PC-3 (cell line): ENCODE measurements at regions not wholly inside any gene's neighbourhood (a gene's known extent, or its start where the extent isn't known, plus 50 kb on each side); places are given as distances from the start of the nearest gene placed in this dataset.

Source experiments
- ATAC-seq: fragments of 200-7000 bp; cut with Tn5 transposase; 2 replicates; pipeline ENCODE4 v1.9.1; 2020; ENCODE audit warnings: mild to moderate bottlenecking, moderate library complexity
- BruUV-seq: library from RNA; stranded (reverse); fragments of 400-500 nt; replicated peaks from 2 replicates; lab custom pipeline; 2021; lab: Mats Ljungman, UMichigan
- CTCF ChIA-PET: fragments of 300-600 bp; sonication (Branson Sonifier 250); formaldehyde crosslinking; loops from one replicate; lab custom pipeline; 2022; ENCODE audit warnings: antibody characterized with exemption; lab: Charles Lee
- POLR2A ChIA-PET: fragments of 300-600 bp; sonication (Branson Sonifier 250); formaldehyde crosslinking; loops from one replicate; lab custom pipeline; 2022; ENCODE audit warnings: antibody characterized with exemption; ENCODE audit not compliant: unreplicated experiment; lab: Charles Lee
- DNase-seq: peaks from one replicate; pipeline ENCODE4 v3.0.0-alpha.2; 2015
- H2AFZ ChIP-seq: fragments of 300-600 bp; sonication (generic); 2 replicates; pipeline ENCODE4 v1.6.0; 2016; ENCODE audit warnings: antibody characterized with exemption, low read length
- H3F3A ChIP-seq: fragments of 300-600 bp; sonication (generic); one replicate; pipeline ENCODE4 v1.6.0; 2017; ENCODE audit warnings: antibody characterized with exemption, low read length, control low read depth, mild to moderate bottlenecking; ENCODE audit not compliant: unreplicated experiment
- H3K27ac ChIP-seq: fragments of 300-600 bp; sonication (generic); 2 replicates; pipeline ENCODE4 v1.5.1; 2016; ENCODE audit warnings: mild to moderate bottlenecking, low read length
- H3K27me3 ChIP-seq: fragments of 300-600 bp; sonication (generic); 2 replicates; pipeline ENCODE4 v1.6.1; 2016; ENCODE audit warnings: low read length, mixed read lengths
- H3K36me3 ChIP-seq: fragments of 300-600 bp; sonication (generic); 2 replicates; pipeline ENCODE4 v1.6.1; 2016; ENCODE audit warnings: low read depth, mixed run types, low read length, mixed read lengths
- H3K4me1 ChIP-seq: fragments of 300-600 bp; sonication (generic); 2 replicates; pipeline ENCODE4 v1.5.1; 2016; ENCODE audit warnings: low read length; ENCODE audit not compliant: insufficient read depth
- H3K4me2 ChIP-seq: fragments of 300-600 bp; sonication (generic); 2 replicates; pipeline ENCODE4 v1.6.0; 2016; ENCODE audit warnings: low read length
- H3K4me3 ChIP-seq: fragments of 300-600 bp; sonication (generic); 2 replicates; pipeline ENCODE4 v1.5.1; 2016; ENCODE audit warnings: mild to moderate bottlenecking, low read length, mixed read lengths
- H3K79me2 ChIP-seq: fragments of 300-600 bp; sonication (generic); 2 replicates; pipeline ENCODE4 v1.6.1; 2017; ENCODE audit warnings: low read length, mixed read lengths
- H3K9ac ChIP-seq: fragments of 300-600 bp; sonication (generic); 2 replicates; pipeline ENCODE4 v1.6.0; 2016; ENCODE audit warnings: mild to moderate bottlenecking, low read length
- H3K9me2 ChIP-seq: fragments of 300-600 bp; sonication (generic); replicated peaks from 2 replicates; pipeline ENCODE4 v1.6.1; 2016; ENCODE audit warnings: mixed run types, low read length, mixed read lengths
- H3K9me3 ChIP-seq: fragments of 300-600 bp; sonication (generic); 2 replicates; pipeline ENCODE4 v1.6.1; 2016; ENCODE audit warnings: low read length, mixed read lengths
- H4K20me1 ChIP-seq: fragments of 300-600 bp; sonication (generic); 2 replicates; pipeline ENCODE4 v1.6.1; 2016; ENCODE audit warnings: low read length, mixed read lengths
- EZH2 ChIP-seq: fragments of 300-600 bp; sonication (generic); IDR thresholded peaks from one replicate; pipeline ENCODE4 v1.6.1; 2017; ENCODE audit warnings: antibody characterized with exemption, mild to moderate bottlenecking, low read length; ENCODE audit not compliant: unreplicated experiment
- EZH2phosphoT487 ChIP-seq: fragments of 300-600 bp; sonication (generic); IDR thresholded peaks from 2 replicates; pipeline ENCODE4 v1.6.1; 2018; ENCODE audit warnings: mild to moderate bottlenecking, antibody characterized with exemption, low read length, borderline replicate concordance
- intact Hi-C: fragments of 100-400 bp; cut with micrococcal nuclease; formaldehyde crosslinking; loops from 2 replicates; pipeline ENCODE4 v1.9.0; 2023
- TF ChIP-seq, protein P1 (sequence below): fragments of 300-600 bp; sonication (generic); conservative IDR thresholded peaks from 2 replicates; pipeline ENCODE4 v1.5.1; 2017; ENCODE audit warnings: antibody characterized with exemption, low read depth, mild to moderate bottlenecking, low read length

DNA sequence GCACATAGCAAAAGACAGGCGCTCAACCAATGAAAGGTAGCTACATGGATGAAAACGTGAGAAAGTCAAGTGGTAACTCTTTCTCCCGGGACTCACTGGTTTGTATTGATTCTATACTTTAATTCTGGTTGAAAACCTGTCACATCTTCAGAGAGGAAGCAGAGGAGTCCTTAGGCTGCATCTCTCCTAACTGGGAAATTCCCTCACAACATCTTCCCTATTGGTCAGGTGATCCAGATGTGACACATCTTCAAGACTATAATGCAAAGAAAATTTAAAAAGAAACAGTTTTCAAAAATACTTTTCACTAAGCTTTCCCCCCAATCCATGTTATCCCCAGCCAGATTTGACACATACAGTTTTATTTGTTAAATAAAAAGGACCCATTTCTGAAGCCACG lies 62.7 kb upstream of the RCN1 start:
- H3K4me3 ChIP-seq, result no peak overlapping the region
- no peaks in the 10 kb centered on the region for H3F3A ChIP-seq
- TF ChIP-seq, protein P1, sequence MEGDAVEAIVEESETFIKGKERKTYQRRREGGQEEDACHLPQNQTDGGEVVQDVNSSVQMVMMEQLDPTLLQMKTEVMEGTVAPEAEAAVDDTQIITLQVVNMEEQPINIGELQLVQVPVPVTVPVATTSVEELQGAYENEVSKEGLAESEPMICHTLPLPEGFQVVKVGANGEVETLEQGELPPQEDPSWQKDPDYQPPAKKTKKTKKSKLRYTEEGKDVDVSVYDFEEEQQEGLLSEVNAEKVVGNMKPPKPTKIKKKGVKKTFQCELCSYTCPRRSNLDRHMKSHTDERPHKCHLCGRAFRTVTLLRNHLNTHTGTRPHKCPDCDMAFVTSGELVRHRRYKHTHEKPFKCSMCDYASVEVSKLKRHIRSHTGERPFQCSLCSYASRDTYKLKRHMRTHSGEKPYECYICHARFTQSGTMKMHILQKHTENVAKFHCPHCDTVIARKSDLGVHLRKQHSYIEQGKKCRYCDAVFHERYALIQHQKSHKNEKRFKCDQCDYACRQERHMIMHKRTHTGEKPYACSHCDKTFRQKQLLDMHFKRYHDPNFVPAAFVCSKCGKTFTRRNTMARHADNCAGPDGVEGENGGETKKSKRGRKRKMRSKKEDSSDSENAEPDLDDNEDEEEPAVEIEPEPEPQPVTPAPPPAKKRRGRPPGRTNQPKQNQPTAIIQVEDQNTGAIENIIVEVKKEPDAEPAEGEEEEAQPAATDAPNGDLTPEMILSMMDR, result no peak
- TF ChIP-seq EZH2phosphoT487, result no peak
- TF ChIP-seq EZH2, result no peak
- H2AFZ ChIP-seq, result no peak overlapping the region
- no peak overlapping the region for H3K4me2 ChIP-seq
- POLR2A ChIA-PET, result no interaction called here
- CTCF ChIA-PET, result no interaction called here
- intact Hi-C loops, result no loop called here
- no peaks in the 10 kb centered on the region for H3K9me3 ChIP-seq
- ATAC-seq (no peak), DNase-seq (no peak)
- no peaks in the 10 kb centered on the region for H3K36me3 ChIP-seq
- H3K9ac ChIP-seq, result no peak overlapping the region
- H3K27ac ChIP-seq, result no peak overlapping the region
- BruUV-seq, result no TSS peak
- no peaks in the 10 kb centered on the region for H3K79me2 ChIP-seq
- H4K20me1 ChIP-seq, result no peaks in the 10 kb centered on the region
- H3K27me3 ChIP-seq, result peaks cover 43% of the 10 kb centered on the region
- H3K4me1 ChIP-seq, result no peaks in the 10 kb centered on the region
- H3K9me2 ChIP-seq, result no peaks in the 10 kb centered on the region

DNA sequence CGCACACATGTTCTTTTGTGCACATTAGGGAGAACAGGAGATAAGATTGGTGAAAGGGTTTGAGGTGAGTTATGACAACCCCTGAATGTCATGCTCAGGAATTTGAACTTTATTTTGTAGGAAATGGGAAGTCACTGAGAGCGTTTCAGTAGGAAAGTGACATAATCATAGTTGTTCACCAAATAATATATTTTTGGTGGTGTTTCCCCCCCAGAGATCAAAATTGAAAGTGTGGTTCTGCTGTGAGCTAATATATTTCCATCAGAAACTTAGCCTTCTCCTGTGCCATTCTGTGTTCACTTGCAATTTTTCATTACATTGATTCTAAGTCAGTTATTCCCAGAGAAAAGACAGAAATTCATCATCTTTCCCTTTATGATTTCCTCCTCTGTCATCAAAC lies 64.1 kb upstream of the RCN1 start:
- Histone ChIP-seq H3K9ac (no peak overlapping the region), H3K9me3 (no peaks in the 10 kb centered on the region), H3K4me2 (no peak overlapping the region), H3K36me3 (no peaks in the 10 kb centered on the region), H3K4me3 (no peak overlapping the region), H3K27ac (no peak overlapping the region), H3K27me3 (peaks cover 31% of the 10 kb centered on the region), H4K20me1 (no peaks in the 10 kb centered on the region), H3K9me2 (no peaks in the 10 kb centered on the region), H2AFZ (no peak overlapping the region), H3K4me1 (no peaks in the 10 kb centered on the region), H3F3A (no peaks in the 10 kb centered on the region), H3K79me2 (no peaks in the 10 kb centered on the region)
- TF ChIP-seq EZH2phosphoT487 (no peak), EZH2 (no peak)
- TF ChIP-seq, protein P1, result no peak
- no peak for ATAC-seq
- POLR2A ChIA-PET, result no interaction called here
- CTCF ChIA-PET, result no interaction called here
- intact Hi-C loops, result no loop called here
- no TSS peak for BruUV-seq
- DNase-seq, result peak; percentile 8

GRCh38 chr11:32024948-32025347 lies 65.9 kb upstream of the RCN1 start:
- Histone ChIP-seq H4K20me1 (no peaks in the 10 kb centered on the region), H3K4me1 (no peaks in the 10 kb centered on the region), H3K36me3 (no peaks in the 10 kb centered on the region), H3K4me3 (no peak overlapping the region), H3K79me2 (no peaks in the 10 kb centered on the region), H3K27ac (no peak overlapping the region), H3K27me3 (peaks cover 15% of the 10 kb centered on the region), H3K4me2 (no peak overlapping the region), H3K9ac (no peak overlapping the region), H2AFZ (no peak overlapping the region), H3F3A (no peaks in the 10 kb centered on the region), H3K9me3 (no peaks in the 10 kb centered on the region), H3K9me2 (no peaks in the 10 kb centered on the region)
- ChIA-PET POLR2A (no interaction called here), CTCF (no interaction called here)
- DNase-seq, result no peak
- BruUV-seq, result no TSS peak
- ATAC-seq, result no peak
- TF ChIP-seq EZH2phosphoT487 (no peak), EZH2 (no peak)
- TF ChIP-seq, protein P1, result no peak
- intact Hi-C loops, result no loop called here
